ENCODE measurements at regions not wholly inside any gene's neighbourhood (a gene's known extent, or its start where the extent isn't known, plus 50 kb on each side); places are given as distances from the start of the nearest gene placed in this dataset.

DNA sequence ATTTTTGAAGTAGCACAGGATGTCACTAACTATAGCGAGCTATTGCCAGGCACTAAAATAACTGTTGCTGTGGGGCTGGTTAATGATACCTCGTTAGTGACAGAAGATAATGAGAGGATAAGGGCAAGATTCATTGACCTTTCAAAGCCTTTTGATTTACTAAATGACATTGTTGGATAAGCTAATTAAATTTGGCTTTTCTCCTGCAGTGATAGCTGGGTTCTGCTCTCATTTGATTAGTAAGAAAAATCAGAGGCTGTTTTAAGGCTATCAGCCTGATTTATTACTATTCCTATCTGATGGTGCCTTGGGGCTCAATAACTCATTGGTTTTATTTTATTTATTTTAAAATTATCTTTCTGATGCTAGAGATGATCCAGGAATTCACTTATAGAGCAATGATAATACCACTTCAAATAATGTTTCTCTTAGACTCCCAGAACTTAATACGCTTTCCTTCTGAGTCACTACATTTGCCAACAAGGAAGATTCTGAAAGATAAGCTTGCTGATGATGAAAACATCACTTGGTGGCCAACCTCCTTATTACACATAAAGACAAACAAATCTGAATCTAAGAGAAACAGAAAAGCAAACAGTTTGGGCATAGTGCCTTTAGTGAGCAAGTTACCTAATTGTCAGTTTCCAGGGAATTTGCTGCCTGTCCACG lies 501.3 kb upstream of the ARGLU1 start:
- no peak for ATAC-seq
- Histone ChIP-seq H3K4me3 (no peak overlapping the region), H3K36me3 (no peaks in the 10 kb centered on the region), H3K27ac (no peak overlapping the region), H3K9me3 (no peaks in the 10 kb centered on the region), H3K4me1 (no peaks in the 10 kb centered on the region), H3K27me3 (no peaks in the 10 kb centered on the region)
- TF ChIP-seq, protein P1, sequence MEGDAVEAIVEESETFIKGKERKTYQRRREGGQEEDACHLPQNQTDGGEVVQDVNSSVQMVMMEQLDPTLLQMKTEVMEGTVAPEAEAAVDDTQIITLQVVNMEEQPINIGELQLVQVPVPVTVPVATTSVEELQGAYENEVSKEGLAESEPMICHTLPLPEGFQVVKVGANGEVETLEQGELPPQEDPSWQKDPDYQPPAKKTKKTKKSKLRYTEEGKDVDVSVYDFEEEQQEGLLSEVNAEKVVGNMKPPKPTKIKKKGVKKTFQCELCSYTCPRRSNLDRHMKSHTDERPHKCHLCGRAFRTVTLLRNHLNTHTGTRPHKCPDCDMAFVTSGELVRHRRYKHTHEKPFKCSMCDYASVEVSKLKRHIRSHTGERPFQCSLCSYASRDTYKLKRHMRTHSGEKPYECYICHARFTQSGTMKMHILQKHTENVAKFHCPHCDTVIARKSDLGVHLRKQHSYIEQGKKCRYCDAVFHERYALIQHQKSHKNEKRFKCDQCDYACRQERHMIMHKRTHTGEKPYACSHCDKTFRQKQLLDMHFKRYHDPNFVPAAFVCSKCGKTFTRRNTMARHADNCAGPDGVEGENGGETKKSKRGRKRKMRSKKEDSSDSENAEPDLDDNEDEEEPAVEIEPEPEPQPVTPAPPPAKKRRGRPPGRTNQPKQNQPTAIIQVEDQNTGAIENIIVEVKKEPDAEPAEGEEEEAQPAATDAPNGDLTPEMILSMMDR (IDR thresholded peaks at IDR 0.05) = no peak
- intact Hi-C loops (cut with DNase I) = no loop called here
- no peak for DNase-seq

DNA sequence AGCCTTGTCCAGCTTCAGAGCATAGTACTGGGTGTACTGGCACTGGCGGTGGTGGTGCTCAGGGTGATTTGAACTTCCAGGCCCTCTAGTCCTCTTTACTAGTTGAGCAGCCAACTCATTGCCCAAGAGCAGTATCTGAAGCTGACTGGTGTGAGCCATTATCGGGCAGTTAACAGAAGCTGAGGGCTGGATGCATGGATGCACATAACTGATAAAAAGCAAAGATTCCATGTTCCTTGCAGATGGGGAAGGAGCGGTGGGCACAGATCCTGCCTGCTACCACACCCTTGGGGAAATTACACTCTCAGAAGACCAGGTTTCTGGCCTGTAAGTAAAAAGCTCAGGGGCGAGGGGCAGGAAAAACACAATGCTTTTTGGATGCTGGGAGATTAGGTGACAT lies 499.4 kb upstream of the ARGLU1 start:
- Histone ChIP-seq H3K27me3 (no peaks in the 10 kb centered on the region), H3K27ac (no peak overlapping the region), H3K4me3 (no peak overlapping the region), H3K9me3 (no peaks in the 10 kb centered on the region), H3K4me1 (no peaks in the 10 kb centered on the region), H3K36me3 (no peaks in the 10 kb centered on the region)
- no peak for DNase-seq
- ATAC-seq = no peak
- TF ChIP-seq, protein P1 (IDR thresholded peaks at IDR 0.05) = no peak
- intact Hi-C loops (cut with DNase I) = no loop called here

DNA sequence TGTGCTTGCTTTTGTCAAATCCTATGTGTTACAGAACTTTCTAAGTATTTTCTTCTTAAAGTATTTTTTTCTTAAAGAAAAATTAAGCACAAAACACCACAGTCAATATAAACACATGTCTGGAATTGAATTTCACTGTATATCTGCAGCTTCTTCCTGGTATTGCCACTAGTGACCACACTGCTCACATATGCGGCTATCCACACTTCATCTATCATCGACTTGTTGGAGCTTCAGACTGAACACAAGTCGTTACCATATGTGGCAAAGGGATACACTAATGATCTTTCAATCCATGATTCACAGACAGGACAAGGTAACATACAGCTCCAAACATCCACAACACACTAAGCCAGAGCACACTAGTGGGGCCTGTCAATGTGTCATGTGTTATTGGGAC lies 498.4 kb upstream of the ARGLU1 start:
- intact Hi-C loops (cut with DNase I) = no loop called here
- H3K4me1 ChIP-seq = no peaks in the 10 kb centered on the region
- no peak overlapping the region for H3K4me3 ChIP-seq
- H3K36me3 ChIP-seq = no peaks in the 10 kb centered on the region
- ATAC-seq (no peak), DNase-seq (no peak)
- no peak overlapping the region for H3K27ac ChIP-seq
- TF ChIP-seq, protein P1 (IDR thresholded peaks at IDR 0.05) = no peak
- H3K27me3 ChIP-seq = no peaks in the 10 kb centered on the region
- H3K9me3 ChIP-seq = peaks cover 0 to 3% of the 10 kb centered on the region in 2 donors

DNA sequence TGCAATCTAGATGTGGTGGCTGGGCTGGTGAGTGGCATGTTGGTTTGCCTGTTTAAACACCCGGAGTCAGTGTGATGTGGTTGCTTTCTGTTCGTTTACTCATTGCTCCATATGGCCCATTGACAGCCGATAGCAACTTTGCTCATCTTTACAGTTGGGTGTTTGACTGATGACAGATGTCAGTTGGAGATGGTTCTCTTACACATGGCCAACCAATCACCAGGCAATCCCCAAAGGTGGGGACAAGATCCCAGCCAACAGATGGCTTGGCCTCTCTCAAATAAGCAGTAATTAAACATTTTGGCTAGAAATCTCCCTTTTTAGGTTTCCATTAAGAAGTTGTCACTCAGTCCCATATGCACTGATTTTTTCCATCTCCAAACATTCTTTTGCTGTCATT lies 497.1 kb upstream of the ARGLU1 start:
- Histone ChIP-seq H3K4me3 (no peak overlapping the region), H3K36me3 (no peaks in the 10 kb centered on the region), H3K4me1 (no peaks in the 10 kb centered on the region), H3K27ac (no peak overlapping the region), H3K9me3 (peaks cover 0 to 5% of the 10 kb centered on the region in 2 donors), H3K27me3 (no peaks in the 10 kb centered on the region)
- TF ChIP-seq, protein P1 (IDR thresholded peaks at IDR 0.05) = no peak
- intact Hi-C loops (cut with DNase I) = no loop called here
- DNase-seq = no peak
- no peak for ATAC-seq

DNA sequence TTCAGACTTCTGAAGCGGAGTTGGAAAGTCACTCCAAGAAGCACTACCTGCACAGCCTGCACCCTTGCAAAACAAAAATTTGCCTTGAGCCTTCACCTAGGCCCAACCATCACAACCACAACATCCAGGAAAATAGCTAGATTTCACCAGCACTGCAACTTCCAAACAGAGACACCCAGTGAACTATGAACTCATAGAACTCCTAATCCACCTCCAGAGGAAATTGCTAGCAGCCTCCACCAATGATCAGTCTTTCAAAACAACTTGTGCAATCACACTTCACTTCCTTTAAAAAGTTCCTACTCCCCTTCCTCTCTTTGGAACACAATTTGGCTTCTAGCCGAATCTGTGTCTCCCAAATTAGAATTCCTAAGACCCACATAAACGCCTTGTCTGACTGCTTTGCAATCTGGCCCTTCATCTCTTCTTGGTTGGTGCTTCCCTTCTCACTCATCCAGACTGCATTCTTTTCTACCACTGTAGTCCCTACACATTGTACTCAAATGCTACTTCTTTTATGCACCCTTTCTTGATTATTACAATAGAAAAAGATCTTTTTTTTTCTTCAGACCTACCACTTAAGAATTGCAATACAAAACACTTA lies 489.2 kb upstream of the ARGLU1 start:
- ATAC-seq (no peak), DNase-seq (no peak)
- TF ChIP-seq, protein P1 (IDR thresholded peaks at IDR 0.05) = no peak
- peaks cover 0 to 5% of the 10 kb centered on the region in 2 donors for H3K9me3 ChIP-seq
- no peak overlapping the region for H3K27ac ChIP-seq
- H3K27me3 ChIP-seq = no peaks in the 10 kb centered on the region
- no peaks in the 10 kb centered on the region for H3K36me3 ChIP-seq
- H3K4me3 ChIP-seq = no peak overlapping the region
- no peaks in the 10 kb centered on the region for H3K4me1 ChIP-seq
- intact Hi-C loops (cut with DNase I) = no loop called here

Measured in left lung (tissue), 4 donors.